ENCODE measurements at regions not wholly inside any gene's neighbourhood (a gene's known extent, or its start where the extent isn't known, plus 50 kb on each side); places are given as distances from the start of the nearest gene placed in this dataset.
A peak's percentile ranks its signal among the peaks of the same experiment; 100 is the strongest.
"Not testable (repeated sequence)": the region's sequence is repeated elsewhere in the genome, so short reads cannot be mapped to it uniquely, and the experiment has no call there.

DNA sequence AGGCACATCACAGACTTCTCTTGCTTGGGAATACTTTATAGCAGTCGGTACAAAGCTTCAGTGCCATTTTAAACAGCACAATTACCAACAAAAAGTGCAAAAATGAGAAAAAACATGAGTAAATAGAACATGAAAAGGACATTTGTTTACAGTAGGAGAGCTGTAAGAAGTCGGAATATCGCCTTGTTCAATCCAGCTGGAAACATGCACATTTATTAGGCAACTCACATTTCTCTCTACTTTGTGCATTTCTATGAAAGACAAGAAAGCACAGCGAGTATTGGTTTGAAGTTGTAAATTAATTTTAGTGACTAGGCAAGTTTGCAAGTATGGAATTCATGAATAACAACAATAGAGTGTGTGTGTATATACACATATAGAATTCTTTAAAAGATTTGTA lies 484.7 kb downstream of the DACH1 start:
- no peak for DNase-seq

DNA sequence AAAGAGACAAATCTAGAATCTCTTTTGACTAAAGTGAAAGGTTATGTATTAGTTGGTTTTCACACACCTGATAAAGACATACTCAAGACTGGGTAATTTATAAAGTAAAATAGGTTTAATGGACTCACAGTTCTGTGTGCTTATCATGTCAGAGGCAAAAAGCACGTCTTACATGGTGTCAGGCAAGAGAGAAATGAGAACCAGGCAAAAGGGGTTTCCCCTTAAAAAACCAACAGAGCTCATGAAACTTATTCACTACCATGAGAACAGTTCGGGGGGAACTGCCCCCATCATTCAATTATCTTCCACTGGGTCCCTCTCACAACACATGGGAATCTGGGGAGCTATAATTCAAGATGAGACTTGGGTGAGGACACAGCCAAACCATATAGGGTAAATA lies 486.8 kb downstream of the DACH1 start:
- no peak for DNase-seq

DNA sequence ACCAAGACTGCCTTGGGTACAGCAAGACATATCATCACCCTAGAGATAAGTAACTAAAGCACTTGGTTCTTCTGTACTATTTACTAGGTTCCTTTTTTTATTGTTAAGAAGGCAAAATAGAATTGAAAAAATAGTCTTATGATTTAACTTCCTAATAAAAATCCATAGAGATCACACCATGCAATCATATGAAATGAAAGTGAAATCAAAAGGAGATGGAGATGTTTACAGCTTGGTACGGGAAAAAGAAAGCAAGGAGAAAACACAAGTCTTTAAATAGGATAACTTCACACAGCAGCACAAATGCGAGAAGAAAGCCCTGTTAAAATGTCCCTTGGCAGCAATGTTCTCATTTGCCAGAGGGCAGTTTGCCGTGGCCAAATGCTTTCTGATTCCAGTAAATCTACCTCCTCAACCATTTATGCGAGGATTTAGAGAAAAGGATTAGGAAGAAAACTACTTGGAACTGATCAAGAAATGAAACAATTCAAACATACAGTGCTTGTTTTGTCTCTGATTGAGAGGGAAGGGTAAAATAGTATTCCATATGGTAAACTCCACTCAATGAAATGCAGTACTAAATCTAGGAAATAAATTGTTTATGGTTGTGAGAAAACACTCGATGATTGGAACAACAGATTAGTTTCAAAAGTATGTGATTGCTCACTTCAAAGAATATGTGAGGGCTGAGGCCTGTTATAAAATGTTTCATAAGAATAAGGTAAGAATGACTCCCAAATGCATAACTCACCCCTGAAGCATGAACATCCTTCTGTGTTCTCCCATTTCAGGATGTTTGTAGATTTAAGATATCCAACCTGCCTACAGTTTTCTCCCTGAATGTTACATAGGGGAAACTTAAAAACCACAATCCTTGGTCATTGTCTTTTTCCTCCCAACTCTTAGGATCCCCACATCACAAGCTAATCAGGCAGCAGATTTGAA lies 487.8 kb downstream of the DACH1 start:
- no peak for DNase-seq

DNA sequence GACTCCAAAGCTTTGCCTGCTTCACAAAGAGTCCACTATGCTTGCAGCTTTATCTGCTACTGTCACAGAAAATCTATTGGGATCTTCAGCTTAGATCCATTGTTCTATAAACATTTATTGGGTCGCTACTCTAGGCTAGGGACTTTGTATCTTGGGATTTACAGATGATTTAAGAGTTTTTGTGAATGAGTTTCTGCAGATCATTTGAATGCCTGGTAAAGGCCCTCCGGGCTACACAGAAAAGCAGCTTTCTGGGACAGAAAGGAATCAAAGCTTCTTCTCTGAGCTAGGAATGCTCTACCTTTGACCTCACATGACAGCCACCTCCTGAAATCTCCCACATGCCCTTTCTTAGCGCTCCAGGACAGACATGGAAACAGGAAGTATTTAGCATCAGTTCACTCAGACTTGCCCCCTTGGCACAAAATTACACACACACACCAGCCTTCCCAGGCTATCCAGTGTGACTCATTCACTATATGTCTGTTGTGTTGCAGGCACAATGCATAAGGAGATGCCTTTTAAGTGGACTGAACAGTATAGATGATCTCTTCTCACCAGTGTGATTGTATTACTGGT lies 492.4 kb downstream of the DACH1 start:
- no peak for DNase-seq

DNA sequence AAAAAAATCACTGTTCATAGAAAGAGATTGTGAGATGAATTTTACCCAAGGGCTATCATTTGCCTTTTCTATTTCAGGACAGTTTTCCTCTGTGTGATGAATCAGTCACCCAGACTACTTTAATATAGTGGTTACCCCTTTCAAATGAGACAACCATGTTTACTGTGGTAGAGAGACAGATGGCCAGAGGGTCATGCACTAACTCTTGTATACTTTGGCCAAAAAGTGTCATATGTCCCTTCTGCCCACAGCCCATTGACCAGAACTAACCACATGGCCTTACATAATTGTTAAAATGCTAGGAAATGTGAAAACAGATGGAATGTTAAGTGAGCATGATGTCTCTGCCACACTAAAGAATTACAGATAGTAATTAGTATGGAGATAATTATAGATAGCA lies 498.7 kb downstream of the DACH1 start:
- no peak for DNase-seq

DNA sequence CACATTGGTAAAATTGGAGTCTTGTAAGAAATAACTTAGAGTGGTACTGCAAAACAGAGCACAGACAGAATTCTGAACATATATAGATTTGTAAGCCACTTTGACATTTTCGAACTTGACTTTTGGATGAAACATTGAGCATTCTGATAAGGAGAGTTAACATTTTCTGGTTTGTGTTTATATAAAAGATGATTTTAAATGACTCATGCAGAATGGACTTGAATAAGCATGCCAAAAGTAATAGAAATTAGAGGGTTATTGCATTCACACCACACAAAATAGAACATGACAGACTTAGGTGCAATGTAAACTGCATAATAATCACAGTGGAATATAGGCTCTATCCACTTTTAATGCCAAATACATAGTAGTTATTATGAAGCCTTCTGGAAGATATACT lies 507.0 kb downstream of the DACH1 start:
- no peak for DNase-seq

DNA sequence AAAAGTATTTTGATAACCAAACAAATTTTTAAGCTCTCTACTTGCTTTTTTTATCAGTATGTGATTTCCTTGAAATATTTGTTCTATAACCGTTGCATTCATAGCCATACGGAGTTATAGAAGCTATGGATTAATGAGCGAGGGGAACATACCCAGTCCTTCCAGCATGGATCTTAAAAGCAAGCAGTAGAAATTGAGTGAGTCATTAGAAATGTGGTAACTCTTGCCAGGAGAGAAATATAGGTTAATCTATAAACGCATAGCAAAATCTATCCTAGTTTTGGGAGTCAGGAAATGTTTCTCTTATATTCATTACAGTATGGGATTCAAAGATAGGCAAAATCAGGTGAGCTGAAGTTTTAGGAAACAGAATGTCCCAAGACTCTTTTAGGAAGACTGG lies 507.4 kb downstream of the DACH1 start:
- no peak for DNase-seq

DNA sequence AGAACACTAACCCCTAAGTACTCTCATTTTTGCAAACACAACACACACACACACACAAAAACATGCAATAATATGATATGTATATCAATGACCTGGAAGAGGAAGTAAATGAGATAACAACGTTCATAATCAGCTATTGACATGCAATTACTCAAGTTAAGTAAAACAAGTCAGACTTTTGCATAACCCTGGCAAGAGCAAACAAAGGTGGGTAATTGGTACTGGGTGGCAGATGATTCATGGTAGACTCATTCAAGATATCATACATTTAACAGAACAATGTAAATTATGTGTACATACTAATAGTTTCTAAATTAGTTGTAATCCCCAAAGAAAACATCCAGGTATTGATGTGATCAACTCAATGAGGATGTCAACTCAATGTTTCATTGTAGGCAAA lies 508.8 kb downstream of the DACH1 start:
- DNase-seq, result no peak

DNA sequence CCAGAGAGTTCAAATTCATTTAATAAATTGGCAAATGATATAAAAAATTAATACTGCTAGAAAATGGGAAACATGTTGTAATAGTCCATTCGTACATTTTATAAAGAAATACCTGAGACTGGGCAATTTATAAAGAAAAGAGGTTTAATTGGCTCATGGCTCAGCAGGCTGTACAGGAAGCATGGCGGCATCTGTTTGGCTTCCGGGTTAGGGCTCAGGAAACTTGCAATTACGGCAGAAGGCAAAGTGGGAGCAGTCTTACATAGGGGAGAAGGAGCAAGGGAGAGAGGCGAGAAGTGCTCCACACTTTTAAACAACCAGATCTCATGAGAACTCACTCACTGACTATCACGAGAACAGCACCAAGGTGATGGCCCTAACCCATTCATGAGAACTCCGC lies 512.0 kb downstream of the DACH1 start:
- DNase-seq, result no peak

DNA sequence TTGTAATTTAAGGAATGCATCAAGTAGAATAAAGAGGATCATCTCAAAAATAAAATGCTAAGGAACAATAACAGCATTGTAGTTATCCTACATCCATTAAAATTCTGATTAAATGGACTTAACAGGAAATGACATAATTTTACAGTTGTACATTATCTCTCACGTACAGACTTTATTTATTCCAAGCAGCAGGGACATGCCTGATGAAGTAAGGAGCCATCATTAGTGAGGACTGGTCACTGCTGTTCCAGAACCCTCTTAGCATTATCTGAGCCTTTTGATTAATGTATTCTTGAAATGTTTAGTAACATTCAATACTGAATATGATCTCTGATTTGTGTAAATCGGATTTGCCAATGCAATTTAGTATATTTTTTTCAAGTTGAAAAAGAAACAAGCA lies 516.1 kb downstream of the DACH1 start:
- DNase-seq, result no peak

DNA sequence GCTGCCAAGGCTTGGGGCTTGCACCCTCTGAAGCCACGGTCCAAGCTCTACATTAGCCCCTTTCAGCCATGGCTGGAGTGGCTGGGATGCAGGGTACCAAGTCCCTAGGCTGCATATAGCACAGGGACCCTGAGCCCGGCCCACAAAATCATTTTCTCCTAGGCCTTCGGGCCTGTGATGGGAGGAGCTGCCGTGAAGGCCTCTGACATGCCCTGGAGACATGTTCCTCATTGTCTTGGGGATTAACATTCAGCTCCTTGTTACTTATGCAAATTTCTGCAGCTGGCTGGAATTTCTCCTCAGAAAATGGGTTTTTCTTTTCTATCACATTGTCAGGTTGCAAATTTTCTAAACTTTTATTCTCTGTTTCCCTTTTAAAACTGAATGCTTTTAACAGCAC lies 521.1 kb downstream of the DACH1 start:
- not testable (repeated sequence) for DNase-seq

DNA sequence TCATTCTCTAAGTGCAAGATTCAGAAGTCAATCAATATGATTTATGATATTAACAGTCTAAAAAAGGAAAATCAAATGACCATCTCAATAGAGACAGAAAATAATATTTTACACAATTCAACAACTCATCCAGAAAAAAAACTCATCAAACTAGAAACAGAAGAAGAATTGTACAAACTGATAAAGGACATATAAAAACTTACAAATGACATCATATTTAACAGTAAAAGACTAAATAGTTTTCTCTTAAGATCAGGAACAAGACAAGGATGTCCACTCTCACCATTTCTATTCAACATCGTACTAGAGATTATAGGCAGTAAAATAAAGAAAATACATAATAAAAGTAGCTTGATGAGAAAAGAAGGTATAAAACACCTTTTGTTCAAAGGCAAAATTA lies 527.3 kb downstream of the DACH1 start:
- DNase-seq, result no peak

DNA sequence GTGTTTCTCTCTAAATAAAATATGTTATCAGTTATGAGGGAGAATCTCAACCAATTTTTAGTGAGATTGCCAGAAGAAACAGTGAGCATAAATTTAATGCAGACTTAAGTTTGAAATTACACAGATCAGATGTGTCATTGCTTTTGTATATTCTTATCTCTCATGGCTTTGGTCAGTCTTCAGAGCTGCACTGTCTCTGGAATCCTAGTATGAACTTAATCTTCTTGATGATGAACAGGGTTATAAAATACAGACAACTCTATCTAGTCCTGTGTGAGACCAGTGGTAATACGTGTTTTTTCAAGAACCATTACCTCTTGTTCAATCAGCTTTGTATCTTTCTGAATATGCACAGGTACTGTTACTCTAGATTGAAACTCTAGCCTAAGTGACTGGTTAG lies 528.0 kb downstream of the DACH1 start:
- no peak for DNase-seq

DNA sequence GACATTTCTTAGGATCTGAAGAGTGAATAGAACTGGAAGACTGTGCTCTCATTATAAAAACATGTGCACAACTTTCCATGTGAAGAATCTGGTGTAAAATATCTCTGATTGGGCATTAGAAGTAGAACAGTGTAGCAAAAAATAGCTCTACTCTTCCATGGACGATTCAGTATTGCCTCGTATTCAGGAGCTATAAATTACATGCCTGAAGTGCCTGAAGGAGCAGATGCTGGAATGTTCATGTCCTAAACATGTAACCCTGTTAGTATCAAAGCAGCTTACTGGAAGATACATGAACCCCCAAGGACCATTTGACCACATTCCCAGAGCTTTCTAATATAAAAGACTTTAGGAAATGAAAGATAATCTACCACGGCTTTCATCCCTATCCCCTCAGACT lies 528.9 kb downstream of the DACH1 start:
- DNase-seq, result no peak

DNA sequence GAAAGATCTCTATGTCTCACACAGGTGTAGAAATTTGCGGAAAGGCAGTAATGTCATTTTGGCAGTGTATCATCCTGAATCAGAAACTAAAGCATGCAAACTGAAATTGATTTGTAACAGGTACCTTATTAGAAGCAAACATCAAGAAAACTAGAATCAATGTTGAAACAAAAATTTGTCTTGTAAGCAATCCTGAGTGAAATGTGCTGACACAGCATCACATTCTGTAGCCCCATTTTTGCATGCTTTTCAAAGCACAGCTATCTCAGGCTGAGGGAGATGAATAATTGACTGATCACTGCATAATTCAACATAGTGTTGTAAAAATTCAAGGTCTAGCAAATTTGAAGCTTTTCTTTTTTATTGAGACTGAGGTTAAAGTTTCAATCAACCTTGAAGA lies 539.7 kb downstream of the DACH1 start:
- DNase-seq, result no peak

DNA sequence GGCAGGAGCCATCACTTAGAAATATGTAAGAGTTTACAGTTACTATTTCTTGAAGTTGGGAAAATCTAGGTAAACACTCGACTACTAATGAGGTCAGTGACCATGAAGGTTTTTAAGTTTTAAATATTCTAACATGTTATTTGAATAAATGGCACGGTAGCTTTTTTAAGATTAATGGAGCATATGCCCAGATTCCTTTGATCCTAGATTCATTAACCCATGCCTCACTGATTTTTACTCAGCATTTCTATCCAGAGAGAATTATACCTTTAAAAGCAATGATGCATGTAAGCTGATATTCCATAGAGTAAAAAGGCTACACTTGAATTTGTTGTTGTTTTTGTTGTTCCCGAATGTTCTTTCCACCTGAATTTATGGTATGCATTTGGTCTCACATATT lies 541.4 kb downstream of the DACH1 start:
- no peak for DNase-seq

DNA sequence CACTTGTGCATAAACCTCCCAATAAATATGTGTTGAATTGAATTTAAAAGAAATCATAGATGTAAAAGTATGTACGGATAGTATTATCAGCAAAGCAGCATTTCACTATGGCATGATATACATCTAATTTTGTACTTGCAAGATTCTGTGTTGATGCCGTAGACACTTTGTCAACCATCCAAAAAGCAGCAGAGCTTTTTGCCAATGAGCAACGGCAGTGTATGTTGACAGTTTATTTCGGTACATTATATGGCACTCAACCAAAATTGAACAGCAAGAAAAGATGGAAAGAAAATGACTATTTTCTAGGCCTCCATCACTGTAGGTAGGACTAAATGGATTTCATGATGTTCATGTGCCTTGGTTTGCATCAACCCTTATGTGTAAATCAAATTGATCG lies 543.7 kb downstream of the DACH1 start:
- DNase-seq, result no peak

DNA sequence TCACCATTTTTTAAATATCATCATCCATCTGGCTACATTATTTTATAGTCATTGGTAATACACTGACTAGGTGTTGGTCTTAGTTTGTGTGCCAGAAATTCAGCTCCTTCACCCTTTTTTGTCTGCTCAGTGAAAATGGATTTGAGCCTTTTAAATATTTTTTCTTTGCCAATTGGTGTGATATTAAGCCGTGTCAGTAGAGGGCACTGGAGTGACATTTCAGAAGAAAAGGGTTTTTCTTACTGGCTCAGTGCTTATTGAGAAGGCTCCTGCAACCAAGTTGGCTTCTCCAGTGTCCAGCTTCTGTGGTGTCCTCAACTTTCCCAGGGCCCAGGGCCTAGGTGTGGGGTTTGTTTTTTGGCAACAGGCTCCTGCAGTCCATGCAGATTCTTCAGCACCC lies 546.6 kb downstream of the DACH1 start:
- DNase-seq, result no peak

DNA sequence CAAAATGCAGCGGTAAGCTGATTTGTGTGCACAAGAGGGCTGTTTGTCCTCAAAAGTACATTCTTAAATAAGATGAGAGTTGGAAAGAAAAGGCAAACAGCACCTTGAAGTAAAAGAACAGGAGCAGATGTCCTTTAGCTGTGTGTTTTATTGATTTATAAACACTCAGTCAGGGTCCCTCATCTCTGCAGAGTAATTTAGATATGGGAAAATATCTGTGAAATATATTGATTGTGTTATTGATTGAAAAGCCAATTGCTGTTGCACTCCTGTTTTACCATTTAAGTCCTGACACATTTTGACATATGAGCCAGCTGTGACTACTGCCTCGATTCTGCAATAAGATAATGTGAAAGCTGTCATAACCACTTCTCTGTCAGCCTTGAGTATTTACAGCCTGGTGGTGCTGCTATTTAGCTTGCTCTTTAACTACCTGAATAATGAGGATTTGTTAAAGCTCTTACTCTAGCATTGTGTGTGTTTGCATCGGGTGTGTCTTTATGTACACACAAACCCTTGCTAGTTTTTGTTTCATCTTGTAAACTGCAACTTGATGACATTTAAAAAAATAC lies 550.1 kb downstream of the DACH1 start:
- DNase-seq, result peak; percentile 89

DNA sequence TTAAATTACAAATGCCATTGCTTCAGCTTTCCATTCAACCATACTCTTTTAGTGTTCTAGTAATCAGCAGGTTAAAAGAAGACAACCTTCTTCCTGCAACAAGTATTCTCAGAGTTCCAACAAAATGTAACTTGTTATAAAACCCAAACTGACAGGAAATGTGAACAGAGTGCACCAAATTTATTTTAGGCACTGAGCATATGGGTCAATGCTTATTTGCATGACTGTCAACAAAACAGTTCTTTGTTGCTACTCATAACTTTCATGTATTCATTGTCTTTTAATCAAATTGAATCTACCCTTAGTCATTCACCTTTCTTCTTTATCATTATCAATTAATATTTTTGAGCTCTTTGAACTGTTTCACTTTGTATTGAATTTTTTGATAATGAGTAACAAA lies 554.1 kb downstream of the DACH1 start:
- no peak for DNase-seq

DNA sequence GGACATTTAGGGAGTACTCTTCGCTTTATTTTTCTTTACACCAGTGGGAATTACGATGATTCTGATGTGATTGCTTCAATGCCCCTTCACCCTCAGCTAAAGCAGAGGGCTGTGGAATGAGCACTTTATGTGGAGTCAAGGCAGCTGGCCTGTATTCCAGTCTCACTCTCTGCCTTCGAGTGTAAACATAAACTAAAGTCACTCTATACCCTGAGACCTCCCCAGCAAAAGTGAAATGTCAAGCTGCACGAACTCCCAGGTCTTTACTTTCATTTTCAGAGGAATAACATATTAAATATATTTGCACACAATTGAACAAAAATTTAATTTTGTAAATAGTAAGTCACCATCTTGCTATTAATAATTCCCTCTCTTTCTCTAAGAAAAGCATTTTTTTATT lies 557.1 kb downstream of the DACH1 start:
- no peak for DNase-seq

DNA sequence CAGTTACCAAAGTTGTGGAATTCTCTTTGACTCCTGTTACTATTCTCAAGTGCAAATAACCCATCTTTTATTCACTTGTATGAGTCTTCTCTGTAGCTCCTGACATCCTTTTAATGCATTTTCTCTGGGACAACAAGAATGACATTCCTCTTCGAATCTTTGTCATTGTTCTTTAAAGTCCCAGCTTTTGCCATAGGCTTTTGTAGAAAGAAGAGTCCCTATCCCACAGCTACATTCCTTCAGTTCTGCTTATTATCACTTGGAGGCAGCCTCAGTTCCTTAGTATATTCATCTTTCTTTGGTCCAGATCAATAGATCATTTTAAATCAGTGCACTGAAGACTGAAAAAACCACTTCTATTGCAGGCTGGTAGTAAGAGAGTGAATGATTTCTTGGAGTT lies 560.2 kb downstream of the DACH1 start:
- no peak for DNase-seq

DNA sequence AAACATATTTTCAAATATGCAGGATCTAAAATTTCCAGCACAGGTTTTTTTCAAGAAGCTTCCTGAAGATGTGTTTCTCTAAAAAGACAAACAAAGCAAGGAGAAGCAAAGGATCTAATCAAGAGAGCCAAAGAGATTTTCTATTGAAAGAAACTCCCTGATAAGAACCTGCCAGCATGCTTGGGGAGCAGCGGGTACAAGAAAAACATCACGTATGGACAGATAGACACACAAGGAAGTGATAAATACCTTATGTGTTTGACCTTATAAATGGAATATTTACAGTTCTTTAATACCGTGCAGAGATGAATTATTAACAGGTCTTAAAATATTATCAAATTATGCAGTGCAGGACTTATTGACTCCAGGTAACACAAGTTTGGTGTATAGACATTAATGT lies 562.1 kb downstream of the DACH1 start:
- no peak for DNase-seq

DNA sequence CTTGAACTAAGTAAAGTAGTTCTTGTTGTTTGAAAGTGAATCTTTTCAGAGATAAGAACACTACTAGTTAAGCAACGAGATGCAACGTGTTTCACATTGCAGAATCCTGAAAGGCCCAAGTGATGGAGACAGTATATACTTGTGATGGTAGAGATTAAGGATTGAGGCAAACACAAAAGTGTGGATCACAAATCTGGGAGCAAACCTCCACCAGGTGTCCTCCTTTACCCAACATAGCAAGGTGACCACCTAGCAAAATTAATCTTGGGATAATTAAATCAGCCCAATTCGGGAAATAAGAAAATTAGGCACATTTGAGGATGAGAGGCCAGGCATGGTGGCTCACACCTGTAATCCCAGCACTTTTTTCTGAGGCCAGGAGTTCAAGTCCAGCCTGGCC lies 563.9 kb downstream of the DACH1 start:
- peak; percentile 20 for DNase-seq

DNA sequence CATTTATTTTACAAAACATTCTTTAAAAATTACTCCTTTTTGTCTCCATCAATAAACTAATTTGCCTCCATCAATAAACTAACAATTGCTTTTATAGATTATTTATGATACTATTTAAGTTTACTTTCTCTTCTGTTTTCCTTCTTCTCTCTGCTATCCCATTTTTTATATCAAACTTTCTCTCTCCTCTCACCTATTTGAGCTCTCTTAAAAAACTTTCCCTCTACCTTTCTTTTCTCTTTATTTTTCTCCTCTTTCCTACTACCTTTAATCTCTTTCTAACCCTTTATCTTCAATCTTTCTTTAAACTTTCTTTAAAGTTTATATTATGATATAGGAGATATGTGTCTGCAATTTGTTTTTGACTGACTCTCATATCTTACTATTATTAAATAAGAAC lies 566.4 kb downstream of the DACH1 start:
- DNase-seq, result no peak

Measured in DMS153 (cell line).